ENCODE measurements at regions not wholly inside any gene's neighbourhood (a gene's known extent, or its start where the extent isn't known, plus 50 kb on each side); places are given as distances from the start of the nearest gene placed in this dataset.

DNA sequence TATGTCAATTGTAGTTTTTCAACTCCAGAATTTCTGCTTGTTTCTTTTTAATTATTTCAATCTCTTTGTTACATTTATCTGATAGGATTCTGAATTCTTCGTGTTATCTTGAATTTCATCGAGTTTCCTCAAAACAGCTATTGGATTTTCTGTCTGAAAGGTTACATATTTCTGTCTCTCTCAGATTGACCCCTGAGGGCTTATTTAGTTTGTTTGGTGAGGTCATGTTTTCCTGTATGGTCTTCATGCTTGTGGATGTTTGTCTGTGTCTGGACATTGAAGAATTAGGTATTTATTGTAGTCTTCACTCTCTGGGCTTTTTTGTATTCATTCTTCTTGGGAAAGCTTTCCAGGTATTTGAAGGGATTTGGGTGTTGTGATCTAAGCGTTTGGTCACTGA is 85.6 kb downstream of the SNAPC1 start:
- no peak for DNase-seq (ENCODE audit: low spot score)

DNA sequence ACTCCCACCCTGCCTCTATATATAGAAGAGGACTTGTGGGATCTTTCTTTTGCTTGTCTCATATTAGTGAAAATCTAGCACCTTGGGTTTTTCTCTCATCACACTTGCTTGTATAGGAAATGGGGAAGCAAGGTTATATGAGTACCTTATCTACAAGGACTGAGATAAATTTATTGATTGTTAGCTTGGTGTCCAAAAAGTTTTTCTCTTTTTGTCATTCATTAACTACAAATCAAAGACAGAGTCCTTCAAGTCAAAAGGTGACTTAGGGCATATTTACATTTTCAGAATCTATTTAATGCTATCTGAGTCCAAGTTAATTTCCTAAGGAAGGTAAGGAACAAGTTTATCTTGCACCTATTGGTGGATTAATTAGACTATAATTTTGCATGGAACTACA is 92.7 kb downstream of the SNAPC1 start:
- DNase-seq (ENCODE audit: low spot score), result no peak

DNA sequence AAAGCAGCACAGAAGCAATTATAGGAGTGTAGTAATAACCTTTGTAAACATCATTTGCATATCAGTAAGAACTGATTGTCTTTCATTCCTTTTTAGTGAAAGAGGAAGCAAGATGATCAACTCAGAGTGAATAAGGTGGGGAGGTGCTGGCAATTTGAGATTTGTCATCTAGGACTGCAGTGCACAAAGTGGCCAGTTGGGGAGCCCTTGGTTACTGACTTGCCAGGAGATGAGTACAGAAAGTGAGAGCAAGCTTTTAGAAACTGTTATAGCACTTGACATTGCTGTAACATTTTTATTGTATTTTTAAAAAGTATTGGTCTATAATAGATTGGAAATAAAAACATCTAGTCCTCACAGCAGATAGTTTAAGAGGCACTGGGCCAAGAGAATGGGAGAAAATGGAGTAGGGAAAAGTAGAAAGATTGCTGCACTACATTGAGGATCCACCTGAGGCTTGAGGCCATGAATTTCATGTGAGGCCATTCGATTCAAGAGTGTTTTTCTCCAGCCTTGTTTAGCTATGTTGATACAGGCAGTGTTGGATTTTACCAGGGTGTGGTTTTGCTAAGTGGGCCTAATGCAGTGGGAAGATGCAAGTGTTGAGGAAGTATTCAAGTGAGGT is 98.2 kb downstream of the SNAPC1 start:
- DNase-seq (ENCODE audit: low spot score), result peak; percentile 18

DNA sequence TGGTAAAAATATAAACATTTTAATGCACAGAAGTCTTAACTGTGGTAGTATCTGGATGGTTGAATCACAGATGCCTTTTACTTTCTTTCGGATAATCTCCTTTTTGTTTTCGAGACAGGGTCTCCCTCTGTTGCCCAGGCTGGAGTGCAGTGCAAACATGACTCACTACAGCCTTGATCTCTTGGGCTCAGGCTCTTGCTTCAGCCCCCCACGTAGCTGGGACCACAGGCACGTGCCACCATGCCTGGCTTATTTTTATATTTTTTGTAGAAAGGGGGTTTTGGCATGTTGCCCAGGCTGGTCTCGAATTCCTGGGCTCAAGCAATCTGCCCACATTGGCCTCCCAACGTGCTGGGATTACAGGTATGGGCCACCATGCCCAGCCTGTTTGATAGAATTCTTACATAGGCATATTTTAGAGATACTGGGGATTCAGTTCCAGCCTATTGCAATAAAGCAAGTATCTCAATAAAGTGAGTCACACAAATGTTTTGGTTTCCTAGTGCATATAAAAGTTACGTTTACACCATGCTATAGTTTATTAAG is 99.2 kb downstream of the SNAPC1 start:
- DNase-seq (ENCODE audit: low spot score), result no peak

DNA sequence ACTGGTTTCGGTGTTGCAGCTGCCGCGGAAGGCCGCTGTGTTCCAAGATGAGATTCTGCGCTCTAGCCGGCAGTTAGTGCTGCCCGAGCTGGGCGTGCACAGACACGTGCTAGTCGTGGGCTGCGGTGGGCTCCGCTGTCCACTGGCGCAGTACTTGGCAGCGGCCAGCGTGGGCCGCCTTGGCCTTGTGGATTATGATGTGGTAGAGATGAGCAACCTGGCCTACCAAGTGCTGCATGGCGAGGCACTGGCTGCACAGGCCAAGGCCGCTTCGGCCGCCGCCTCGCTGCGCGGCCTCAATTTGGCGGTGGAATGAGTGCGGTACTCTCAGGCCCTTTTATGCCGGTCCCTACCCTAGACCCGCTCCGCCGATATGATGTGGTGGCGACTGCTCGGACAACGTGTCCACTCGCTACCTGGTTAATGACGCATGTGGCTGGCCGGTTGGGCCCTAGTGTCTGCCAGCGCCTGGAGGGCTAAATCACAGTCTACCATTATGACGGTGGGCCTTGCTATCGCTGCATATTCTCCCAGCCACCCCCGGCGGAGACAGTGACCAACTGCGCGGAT is 102.2 kb downstream of the SNAPC1 start:
- DNase-seq (ENCODE audit: low spot score), result no peak

DNA sequence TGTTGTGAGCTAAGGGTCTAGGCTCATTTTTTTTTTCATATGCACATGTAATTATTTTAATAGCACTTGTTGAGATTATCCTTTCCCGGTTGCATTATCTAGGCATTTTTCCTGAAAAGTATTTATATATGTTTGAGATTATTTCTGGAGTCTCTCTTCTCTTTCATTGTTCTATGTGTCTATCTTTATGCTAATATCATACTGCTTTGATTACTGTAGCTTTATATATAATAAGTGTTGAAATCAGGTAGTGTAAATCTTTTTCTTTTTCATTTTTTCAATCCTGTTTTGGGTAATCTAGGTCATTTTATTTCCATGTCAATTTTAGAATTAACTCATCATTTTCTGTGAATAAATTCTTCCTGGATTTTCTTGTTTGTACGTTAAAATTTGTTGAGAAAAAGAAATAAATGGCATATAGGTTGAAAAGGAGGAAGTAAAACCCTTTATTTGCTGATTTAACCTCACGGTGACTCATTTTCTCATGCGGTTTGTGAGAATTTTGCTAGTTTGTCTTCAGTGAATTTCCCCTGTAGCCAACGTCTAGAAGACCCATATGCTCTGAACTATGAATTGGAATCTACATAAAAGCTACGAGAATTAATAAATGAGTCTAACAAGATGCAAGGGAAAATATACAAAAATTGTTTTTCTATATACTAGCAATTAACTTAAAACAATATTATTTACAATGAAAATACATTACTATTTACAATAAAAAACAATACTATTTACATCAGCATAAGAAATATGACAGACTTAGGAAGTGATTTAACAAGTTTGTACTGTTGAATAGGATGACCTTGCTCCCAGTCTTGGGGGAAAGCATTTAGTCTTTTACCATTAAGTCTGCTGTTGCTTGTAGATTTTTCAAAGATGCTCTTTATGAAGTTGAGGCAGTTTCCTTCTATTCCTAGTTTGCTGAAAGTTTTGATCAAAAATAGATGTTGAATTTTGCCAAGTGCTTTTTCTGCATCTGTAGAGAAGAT is 105.0 kb downstream of the SNAPC1 start:
- DNase-seq (ENCODE audit: low spot score), result peak; percentile 22

DNA sequence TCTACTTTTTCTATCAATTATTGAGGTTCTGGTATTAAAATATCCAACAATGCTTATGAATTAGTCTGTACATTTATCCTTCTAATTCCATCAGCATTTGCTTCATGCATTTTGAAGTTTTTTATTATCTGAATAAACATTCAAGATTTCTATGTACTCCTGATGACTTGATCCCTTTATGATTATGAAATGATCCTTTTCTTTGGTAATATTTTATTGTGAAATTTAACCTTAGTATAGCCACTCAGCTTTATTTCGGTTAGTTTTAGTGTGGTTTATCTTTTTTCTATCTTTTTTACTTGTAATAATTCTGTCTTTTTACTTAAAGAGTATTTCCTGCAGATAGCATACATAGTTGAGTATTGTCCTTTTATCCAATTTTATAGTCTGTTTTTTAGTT is 106.6 kb downstream of the SNAPC1 start:
- no peak for DNase-seq (ENCODE audit: low spot score)

DNA sequence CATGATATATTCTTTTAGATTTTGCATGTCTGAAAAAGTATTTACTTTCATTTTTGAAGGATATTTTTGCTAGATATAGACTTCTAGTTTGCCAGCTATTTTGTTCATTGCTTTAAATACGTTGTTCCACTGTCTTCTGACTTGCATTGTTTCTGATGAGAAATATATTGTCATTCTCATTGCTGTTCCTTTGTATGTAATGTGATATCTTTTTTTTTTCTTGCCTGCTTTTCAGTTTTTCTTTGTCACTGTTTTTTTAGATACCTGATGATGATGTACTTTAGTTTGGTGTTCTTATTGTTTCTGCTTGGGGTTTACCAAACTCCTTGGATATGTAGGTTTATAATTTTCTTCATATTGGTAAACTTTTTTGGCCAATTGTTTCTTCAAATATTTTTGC is 107.9 kb downstream of the SNAPC1 start:
- DNase-seq (ENCODE audit: low spot score), result no peak

DNA sequence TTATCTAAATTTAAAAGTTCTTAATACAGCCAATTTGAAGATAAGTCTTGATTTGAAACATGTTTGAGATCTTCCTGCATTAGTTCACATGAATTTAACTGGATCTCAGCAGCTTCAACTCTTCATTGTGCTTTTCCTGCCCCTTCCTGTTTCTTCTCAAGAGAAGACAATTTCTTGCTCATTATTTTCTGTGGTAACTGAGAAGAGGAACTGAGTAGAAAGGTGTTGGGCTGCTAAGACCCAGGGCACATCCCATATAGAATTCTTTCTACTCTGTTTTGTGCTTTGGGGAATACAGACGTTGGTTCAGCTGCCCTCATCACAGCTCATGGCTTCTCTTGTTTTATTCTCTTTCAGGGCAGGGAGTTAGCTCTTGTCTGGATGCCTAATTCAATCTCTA is 110.2 kb downstream of the SNAPC1 start:
- no peak for DNase-seq (ENCODE audit: low spot score)

DNA sequence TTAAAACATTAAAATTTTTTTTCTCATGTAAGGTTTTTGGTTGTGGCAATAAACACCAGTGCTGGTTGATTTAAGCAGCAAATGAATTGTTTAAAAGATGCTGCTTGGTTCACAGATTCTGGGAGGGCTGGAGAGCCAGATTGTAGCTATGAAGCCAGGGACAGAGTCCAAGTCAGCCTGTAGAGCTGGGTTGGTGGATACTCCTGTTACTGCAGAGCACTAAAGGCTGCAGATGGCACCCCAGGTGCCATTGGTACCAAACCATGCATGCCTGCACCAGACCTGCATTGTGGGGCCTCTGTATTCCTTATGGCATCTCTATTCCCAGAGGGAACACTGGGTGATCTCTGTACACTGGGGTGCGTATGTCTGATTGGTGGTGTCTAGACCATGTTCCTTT is 113.3 kb downstream of the SNAPC1 start:
- DNase-seq (ENCODE audit: low spot score), result no peak

DNA sequence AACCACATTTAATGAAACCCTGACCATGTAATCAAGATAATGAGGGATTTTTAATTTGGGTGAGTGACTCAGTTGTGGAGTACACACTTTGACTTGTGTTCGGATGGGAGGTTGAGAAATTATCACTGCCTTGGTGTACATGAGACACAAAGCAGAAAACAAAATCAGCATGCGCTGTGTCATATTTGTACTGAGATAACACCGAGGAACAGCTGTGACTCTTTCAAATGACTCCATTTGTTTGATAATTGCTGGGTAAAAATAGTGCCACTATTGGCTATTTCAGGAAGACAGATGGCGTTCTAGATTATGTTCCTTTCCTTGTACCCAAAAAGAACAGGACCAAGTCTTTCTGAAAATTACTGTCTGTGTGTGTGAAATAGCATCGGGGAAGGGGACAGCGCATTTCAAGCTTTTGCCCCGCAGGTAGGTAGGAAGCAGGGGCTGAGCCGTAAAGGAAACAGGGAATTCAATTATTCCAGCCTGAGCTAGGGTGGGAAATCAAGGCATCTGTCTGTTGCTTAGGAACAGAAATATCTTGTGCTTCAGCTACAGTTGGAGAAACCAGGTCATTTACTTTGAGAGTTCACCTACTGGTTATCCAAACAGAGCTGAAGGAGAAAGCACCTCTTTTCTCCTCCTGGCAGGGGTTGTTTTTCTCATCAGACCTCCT is 114.3 kb downstream of the SNAPC1 start:
- DNase-seq (ENCODE audit: low spot score), result no peak

DNA sequence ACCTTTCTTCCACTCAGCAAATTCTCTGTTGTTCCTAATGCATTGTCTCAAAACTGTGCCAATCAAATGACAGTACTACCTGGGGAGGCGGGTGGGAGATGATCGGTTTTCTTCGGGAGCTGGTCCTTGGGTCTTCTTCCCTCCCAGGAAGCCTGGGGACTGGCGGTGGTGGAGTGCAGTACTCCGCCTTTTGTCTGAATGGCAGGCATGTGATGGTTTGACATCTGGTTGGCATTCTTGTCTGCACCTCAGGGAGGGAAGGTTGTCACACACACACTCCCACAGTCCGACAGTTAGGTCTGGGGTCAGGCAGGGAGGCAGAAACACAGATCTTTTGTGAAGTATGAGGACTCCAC is 114.8 kb downstream of the SNAPC1 start:
- no peak for DNase-seq (ENCODE audit: low spot score)

DNA sequence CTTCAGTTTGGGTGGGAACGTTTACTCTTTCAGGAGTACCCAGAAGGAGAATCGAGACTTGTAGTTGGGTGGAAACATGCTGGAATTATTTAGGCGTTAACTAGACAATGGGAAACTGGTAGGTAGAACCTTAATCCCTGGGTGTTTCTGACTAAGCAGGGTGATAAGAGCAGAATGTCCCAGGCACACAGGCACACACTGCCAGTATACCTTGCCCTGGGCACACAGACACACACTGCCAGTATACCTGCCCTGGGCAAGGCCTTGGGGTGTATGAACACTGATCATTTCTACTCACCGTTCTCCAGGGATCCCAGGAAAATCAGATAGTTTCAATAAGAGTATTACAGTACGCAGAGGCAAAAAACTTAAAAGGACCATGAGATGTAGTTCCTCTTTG is 115.5 kb downstream of the SNAPC1 start:
- no peak for DNase-seq (ENCODE audit: low spot score)

DNA sequence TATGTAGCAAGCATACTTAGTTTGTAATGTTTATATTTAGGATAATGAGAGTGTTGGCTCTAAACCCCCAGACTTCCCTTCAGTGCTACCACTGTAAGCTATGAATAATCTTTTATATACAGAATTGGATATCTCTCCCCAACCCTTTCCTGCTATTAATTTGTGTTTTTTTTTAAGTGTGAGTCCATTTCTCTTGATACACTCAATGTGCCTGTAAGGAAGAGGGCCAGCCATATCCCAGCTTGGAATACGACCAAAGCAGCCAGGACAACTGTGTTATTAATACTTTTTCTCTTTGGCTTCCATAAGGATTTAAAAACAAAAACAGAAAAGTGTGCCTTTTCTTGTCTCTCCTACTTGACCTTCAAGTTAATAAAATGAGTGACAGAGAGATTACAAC is 116.7 kb downstream of the SNAPC1 start:
- no peak for DNase-seq (ENCODE audit: low spot score)

DNA sequence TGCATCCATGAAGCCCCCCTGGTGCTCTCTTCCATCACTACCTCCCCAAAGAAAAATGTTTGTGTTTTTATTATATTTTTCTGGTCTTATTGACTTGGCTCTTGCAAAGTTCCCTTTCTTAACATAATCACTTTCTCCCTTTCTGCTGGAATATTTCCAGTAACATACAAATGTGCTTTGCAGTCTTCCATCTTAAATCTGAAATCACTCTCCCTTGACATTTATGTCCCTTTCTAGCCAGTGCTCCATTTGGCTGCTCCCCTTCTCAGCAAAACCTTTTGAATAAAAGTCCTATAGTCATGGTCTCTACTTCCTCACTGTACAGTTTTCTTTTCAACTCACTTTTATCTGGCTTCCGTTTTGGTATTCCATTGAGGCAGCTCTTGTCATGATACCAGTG is 118.8 kb downstream of the SNAPC1 start:
- DNase-seq (ENCODE audit: low spot score), result no peak

DNA sequence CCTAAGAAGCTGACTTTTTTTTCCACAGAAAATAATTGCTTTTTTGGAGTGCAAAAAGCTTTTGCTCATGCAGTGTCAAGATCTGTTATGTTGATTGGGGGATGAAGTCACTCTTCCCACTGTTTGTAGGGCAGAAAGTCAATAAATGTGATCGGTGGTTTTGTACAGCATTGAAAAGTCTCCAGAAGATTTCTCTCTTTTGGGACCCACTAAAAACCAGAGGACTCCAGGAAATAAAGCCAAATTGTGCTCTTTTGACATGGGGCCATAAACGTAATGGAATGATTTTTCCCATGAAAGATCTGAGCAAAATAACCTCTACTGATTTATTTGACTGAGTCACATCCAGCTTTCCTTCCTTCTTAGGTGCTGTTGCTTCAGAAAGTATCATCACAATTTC is 122.5 kb downstream of the SNAPC1 start:
- no peak for DNase-seq (ENCODE audit: low spot score)

DNA sequence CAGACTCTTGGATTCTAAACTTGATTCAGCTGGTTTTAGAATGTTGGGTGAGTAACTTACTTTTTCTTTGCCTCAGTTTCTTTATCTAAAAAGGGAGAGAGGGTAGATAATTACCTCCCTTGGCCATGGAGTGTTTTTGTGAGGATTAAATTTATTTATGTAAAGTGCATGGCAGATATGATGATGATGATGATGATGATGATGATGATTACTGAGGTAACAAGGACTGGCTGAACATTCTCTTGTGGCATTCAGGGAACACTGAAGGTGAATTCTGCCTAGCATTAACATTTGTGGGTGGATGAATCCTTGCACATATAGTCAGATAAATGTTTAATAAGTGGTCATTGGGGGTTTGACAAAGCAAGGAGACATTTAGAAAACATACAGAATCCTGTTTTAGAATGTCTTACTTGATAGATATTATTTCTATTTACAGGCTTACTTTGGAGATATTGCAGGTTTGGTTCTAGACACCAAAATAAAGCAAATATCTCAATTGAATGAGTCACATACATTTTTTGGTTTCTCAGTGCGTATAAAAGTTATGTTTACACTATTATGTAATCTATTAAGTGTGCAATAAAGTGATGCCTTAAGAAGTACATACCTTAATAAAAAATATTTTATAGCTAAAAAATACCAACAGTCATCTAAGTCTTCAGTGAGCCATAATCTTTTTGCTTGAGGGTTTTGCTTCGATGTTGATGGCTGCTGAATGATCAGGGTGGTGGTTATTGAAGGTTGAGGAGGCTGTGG is 123.2 kb downstream of the SNAPC1 start:
- DNase-seq (ENCODE audit: low spot score), result no peak

DNA sequence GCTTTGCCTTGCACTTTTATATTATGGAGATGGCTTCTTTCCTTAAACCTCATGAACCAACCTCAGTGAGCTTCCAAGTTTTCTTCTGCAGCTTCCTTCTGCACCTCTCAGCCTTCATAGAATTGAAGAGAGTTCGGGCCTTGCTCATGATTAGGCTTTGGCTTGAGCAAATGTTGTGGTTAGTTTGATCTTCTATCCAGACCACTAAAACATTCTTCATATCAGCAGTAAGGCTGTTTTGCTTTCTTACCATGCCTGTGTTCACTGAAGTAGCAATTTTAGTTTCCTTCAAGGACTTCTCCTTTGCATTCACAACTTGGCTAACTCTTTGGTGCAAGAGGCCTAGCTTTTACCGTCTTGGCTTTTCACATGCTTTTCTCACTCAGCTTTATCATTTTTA is 125.4 kb downstream of the SNAPC1 start:
- DNase-seq (ENCODE audit: low spot score), result no peak

DNA sequence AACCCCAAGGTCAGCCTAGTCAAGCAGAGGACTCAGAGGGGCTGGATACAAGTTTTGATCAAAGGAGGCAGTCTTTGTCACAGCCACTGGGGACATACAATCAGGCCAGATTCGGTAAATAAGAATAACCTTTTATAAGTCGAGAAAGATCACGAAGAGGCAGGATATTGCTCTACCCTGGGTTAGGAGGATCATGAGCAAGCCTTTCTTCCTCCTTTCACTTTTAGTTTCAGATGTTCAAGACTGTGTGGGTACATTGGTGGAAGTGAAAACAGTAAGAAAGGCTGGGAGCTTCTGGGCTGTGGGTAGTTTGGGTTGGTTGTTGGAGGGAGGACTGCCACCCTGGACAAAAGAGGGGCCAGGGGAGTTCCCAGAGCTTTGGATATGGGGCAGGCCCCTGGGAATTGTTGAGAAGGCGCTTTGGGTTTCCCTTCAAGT is 127.7 kb downstream of the SNAPC1 start:
- no peak for DNase-seq (ENCODE audit: low spot score)

DNA sequence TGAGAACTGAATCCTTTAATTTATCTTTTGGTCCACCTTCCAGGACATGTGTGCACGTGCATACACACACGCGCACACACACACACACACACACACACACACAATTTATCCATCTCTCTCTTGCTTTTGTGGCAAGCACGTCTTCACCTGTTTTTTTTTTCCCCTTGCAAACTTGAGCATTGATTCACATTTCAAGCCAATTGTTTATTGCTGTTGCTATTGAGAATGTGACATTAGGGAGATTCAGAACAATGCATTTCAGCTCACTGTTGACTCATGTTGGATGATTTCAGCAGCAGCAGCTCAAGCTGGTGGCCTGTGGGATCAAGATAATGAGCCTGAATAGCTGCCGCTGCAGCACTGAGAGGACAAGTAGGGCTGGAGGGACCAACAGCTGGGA is 128.9 kb downstream of the SNAPC1 start:
- peak; percentile 11 for DNase-seq (ENCODE audit: low spot score)

DNA sequence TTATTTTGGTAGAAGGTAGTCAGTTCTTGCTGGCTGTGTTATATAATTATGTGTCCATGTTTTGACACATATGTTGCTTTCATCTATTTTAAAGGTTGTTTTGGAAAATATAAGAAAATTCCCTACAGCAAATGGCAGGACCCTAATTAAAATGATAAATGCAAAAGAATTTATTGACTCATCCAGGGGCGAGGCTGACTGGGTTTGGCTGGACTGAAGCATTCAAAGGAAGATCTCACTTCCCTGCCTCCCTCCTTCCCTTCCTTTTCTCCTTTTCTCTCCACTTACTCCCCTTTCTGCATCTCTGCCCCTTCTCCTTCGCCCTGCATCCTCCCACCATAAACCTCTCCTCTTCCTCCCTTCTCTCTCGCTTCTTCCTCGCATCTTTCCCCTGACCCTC is 129.6 kb downstream of the SNAPC1 start:
- no peak for DNase-seq (ENCODE audit: low spot score)
